Duodenal mucosa (tissue), 2 donors: ENCODE measurements at regions not wholly inside any gene's neighbourhood (a gene's known extent, or its start where the extent isn't known, plus 50 kb on each side); places are given as distances from the start of the nearest gene placed in this dataset.

Source experiments
- H3K27ac ChIP-seq: one replicate; pipeline ENCODE4 v1.7.0; 2013; ENCODE audit warnings: low read depth, low read length
- H3K27me3 ChIP-seq, 2 donors: one replicate each; pipeline ENCODE4 v1.7.0; 2013; ENCODE audit warnings: low read length in 2 of 2, control low read depth in 1 of 2; ENCODE audit not compliant: insufficient read depth in 2 of 2, control insufficient read depth in 1 of 2
- H3K36me3 ChIP-seq, 2 donors: one replicate each; pipeline ENCODE4 v1.7.0; 2013; ENCODE audit warnings: low read length in 2 of 2, control low read depth in 1 of 2; ENCODE audit not compliant: insufficient read depth in 2 of 2, control insufficient read depth in 1 of 2
- H3K4me1 ChIP-seq, 2 donors: one replicate each; pipeline ENCODE4 v1.7.0; 2013; ENCODE audit warnings: low read length in 2 of 2, control low read depth in 1 of 2; ENCODE audit not compliant: insufficient read depth in 2 of 2, control insufficient read depth in 1 of 2
- H3K4me3 ChIP-seq, 2 donors: one replicate each; pipeline ENCODE4 v1.7.0; 2013; ENCODE audit warnings: low read length in 2 of 2, low read depth in 1 of 2
- H3K9ac ChIP-seq, 2 donors: one replicate each; pipeline ENCODE4 v1.7.0; 2013; ENCODE audit warnings: low read length in 2 of 2, low read depth in 1 of 2
- H3K9me3 ChIP-seq, 2 donors: one replicate each; pipeline ENCODE4 v1.7.0; 2013; ENCODE audit warnings: low read length in 2 of 2, control low read depth in 1 of 2; ENCODE audit not compliant: control insufficient read depth in 1 of 2

GRCh38 chr12:98352218-98352811 lies 163.1 kb upstream of the TMPO start:
- Histone ChIP-seq H3K9me3 (no peaks in the 10 kb centered on the region), H3K4me1 (no peaks in the 10 kb centered on the region), H3K4me3 (no peak overlapping the region), H3K36me3 (no peaks in the 10 kb centered on the region), H3K27me3 (no peaks in the 10 kb centered on the region), H3K9ac (no peak overlapping the region), H3K27ac (no peak overlapping the region)

GRCh38 chr12:98352835-98353234 lies 162.6 kb upstream of the TMPO start:
- Histone ChIP-seq H3K27me3 (no peaks in the 10 kb centered on the region), H3K36me3 (no peaks in the 10 kb centered on the region), H3K27ac (no peak overlapping the region), H3K9ac (no peak overlapping the region), H3K9me3 (no peaks in the 10 kb centered on the region), H3K4me3 (no peak overlapping the region), H3K4me1 (no peaks in the 10 kb centered on the region)

DNA sequence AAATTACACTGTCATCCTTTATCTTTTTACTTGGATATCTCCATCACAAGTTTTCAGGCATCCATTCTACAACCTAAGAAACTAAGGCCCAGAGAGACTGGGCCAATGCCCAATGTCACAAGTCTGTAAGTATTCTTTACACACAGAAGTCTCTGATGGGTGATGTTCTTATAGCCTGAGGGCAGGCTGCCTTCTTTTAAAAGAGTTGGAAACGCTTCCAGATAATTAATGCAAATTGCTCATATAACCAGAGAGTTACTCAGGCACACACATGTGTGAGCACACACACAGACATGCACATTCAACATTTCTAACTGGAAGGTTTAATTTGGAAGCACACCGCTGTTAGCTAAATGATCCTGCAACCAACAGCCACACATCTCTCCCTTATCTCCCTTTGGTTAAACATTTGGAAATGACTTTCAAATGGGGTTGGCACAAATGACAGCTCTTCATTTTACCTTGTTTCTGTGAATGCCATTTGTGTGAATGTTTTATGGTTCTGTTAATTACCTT lies 160.8 kb upstream of the TMPO start:
- H3K36me3 ChIP-seq: no peaks in the 10 kb centered on the region
- H3K9me3 ChIP-seq: no peaks in the 10 kb centered on the region
- H3K9ac ChIP-seq: no peak overlapping the region
- H3K4me3 ChIP-seq: no peak overlapping the region
- H3K27me3 ChIP-seq: no peaks in the 10 kb centered on the region
- H3K27ac ChIP-seq: no peak overlapping the region
- no peaks in the 10 kb centered on the region for H3K4me1 ChIP-seq

- H3K9ac ChIP-seq: no peak overlapping the region
- no peaks in the 10 kb centered on the region for H3K4me1 ChIP-seq
- no peaks in the 10 kb centered on the region for H3K36me3 ChIP-seq
- H3K27me3 ChIP-seq: no peaks in the 10 kb centered on the region
- H3K4me3 ChIP-seq: no peak overlapping the region
- no peaks in the 10 kb centered on the region for H3K9me3 ChIP-seq
- H3K27ac ChIP-seq: no peak overlapping the region
Observed at GRCh38 chr12:98355322-98355721, 160.1 kb upstream of the TMPO start.

DNA sequence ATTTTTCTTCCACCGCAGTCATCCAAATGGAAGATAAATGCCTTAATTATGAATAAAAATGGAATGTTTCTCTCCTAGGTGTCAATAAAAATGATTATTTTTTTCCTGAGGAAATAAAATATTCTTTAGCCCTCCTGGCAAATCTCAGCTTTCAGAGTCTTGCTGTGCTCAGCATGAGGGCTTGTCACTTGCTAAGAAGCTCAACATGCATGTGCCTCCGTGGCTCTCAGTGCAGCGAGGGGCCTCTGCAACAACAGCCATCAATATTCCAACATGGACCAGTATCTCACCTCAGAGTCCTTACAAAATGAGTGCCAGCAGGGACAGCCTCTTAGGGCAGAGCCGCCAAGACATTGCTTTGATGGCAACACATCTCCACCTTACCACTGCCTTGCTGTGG lies 159.5 kb upstream of the TMPO start:
- H3K27me3 ChIP-seq: no peaks in the 10 kb centered on the region
- no peaks in the 10 kb centered on the region for H3K36me3 ChIP-seq
- no peak overlapping the region for H3K4me3 ChIP-seq
- H3K27ac ChIP-seq: no peak overlapping the region
- H3K4me1 ChIP-seq: no peaks in the 10 kb centered on the region
- H3K9me3 ChIP-seq: no peaks in the 10 kb centered on the region
- no peak overlapping the region for H3K9ac ChIP-seq

GRCh38 chr12:98358144-98358543 lies 157.2 kb upstream of the TMPO start:
- Histone ChIP-seq H3K27me3 (peaks cover 7 to 10% of the 10 kb centered on the region in 2 donors), H3K27ac (no peak overlapping the region), H3K4me3 (no peak overlapping the region)

GRCh38 chr12:98359856-98360255 lies 155.5 kb upstream of the TMPO start:
- H3K4me3 ChIP-seq: no peak overlapping the region
- H3K27me3 ChIP-seq: peaks cover 7 to 12% of the 10 kb centered on the region in 2 donors
- no peak overlapping the region for H3K27ac ChIP-seq
- H3K4me1 ChIP-seq: no peaks in the 10 kb centered on the region
- H3K9ac ChIP-seq: no peak overlapping the region
- no peaks in the 10 kb centered on the region for H3K36me3 ChIP-seq
- no peaks in the 10 kb centered on the region for H3K9me3 ChIP-seq

More at GRCh38 chr12:98358144-98358543, 157.2 kb upstream of the TMPO start:
- Histone ChIP-seq H3K4me1 (no peaks in the 10 kb centered on the region), H3K9me3 (no peaks in the 10 kb centered on the region), H3K36me3 (no peaks in the 10 kb centered on the region), H3K9ac (no peak overlapping the region)

GRCh38 chr12:98360401-98360800 lies 155.0 kb upstream of the TMPO start:
- Histone ChIP-seq H3K4me3 (no peak overlapping the region), H3K27me3 (peaks cover 10 to 12% of the 10 kb centered on the region in 2 donors), H3K27ac (no peak overlapping the region), H3K9me3 (no peaks in the 10 kb centered on the region), H3K9ac (no peak overlapping the region), H3K4me1 (no peaks in the 10 kb centered on the region), H3K36me3 (no peaks in the 10 kb centered on the region)

DNA sequence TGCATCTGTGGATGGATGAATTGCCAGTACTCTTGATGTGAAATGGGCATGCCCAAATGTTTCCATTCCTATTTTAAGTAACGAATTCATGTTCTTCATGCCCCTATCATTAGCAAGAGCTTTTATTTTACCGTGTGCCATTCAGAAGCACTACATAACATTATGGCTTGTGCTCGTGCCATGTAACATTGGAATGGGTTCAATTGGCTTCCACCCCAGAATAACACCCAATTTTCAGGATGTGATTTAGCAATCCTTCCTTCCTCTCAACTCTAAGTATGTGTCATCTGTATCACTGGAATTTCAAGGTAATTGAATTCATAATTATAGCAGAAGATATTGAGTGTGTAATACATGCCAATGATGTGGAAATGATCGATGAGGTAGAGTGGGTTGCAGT lies 145.8 kb upstream of the TMPO start:
- Histone ChIP-seq H3K9ac (no peak overlapping the region), H3K27ac (no peak overlapping the region), H3K27me3 (peaks cover 0 to 3% of the 10 kb centered on the region in 2 donors), H3K4me3 (no peak overlapping the region), H3K36me3 (no peaks in the 10 kb centered on the region), H3K4me1 (no peaks in the 10 kb centered on the region), H3K9me3 (no peaks in the 10 kb centered on the region)

DNA sequence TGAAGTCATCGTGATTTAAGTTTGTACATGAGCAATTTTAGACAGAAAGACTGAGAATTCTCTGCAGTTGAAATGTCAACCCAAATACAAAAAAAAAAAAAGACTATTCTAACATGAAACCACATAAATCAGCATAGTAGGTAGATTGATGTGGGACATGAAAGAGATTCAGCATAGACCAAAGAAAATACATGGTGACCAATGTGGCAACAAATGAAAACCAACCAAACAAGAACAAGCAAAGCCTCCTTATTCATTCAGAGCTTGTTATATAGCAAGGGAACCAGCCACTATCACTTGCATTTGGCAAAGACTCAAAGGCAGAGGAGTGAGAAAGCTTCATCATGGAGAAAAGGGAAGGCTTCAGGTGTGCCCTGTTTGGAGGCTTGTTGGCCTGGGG lies 144.4 kb upstream of the TMPO start:
- Histone ChIP-seq H3K36me3 (no peaks in the 10 kb centered on the region), H3K27ac (no peak overlapping the region), H3K9me3 (no peaks in the 10 kb centered on the region), H3K4me1 (no peaks in the 10 kb centered on the region), H3K4me3 (no peak overlapping the region), H3K9ac (no peak overlapping the region), H3K27me3 (no peaks in the 10 kb centered on the region)
